GM23338 (cell line): ENCODE measurements at regions not wholly inside any gene's neighbourhood (a gene's known extent, or its start where the extent isn't known, plus 50 kb on each side); places are given as distances from the start of the nearest gene placed in this dataset.
A peak's percentile ranks its signal among the peaks of the same experiment; 100 is the strongest.

ENCODE experiments used
- ATAC-seq: fragments of 200-7000 bp; cut with Tn5 transposase; 3 replicates; pipeline ENCODE4 v1.9.1; 2020
- DNase-seq: peaks from one replicate; pipeline ENCODE4 v3.0.0-alpha.2; 2015; ENCODE audit warnings: low spot score
- H2AFZ ChIP-seq: fragments of 200-600 bp; sonication (generic); 2 replicates; pipeline ENCODE4 v1.8.0; 2016; ENCODE audit warnings: antibody characterized with exemption, mild to moderate bottlenecking, moderate library complexity
- H3F3A ChIP-seq: fragments of 200-600 bp; sonication (generic); replicated peaks from 2 replicates; pipeline ENCODE4 v1.8.0; 2017; ENCODE audit warnings: antibody characterized with exemption, mixed run types, low read depth
- H3K27ac ChIP-seq: fragments of 200-600 bp; sonication (generic); 2 replicates; pipeline ENCODE4 v1.6.1; 2016; ENCODE audit warnings: low read depth
- H3K27me3 ChIP-seq: fragments of 200-600 bp; sonication (generic); 2 replicates; pipeline ENCODE4 v1.8.0; 2016; ENCODE audit warnings: mild to moderate bottlenecking, mixed run types, moderate library complexity; ENCODE audit not compliant: insufficient read depth
- H3K36me3 ChIP-seq: fragments of 200-600 bp; sonication (generic); 2 replicates; pipeline ENCODE4 v1.8.0; 2016; ENCODE audit warnings: mild to moderate bottlenecking; ENCODE audit not compliant: insufficient read depth
- H3K4me1 ChIP-seq: fragments of 200-600 bp; sonication (generic); 2 replicates; pipeline ENCODE4 v1.8.0; 2016; ENCODE audit warnings: mild to moderate bottlenecking, moderate library complexity; ENCODE audit not compliant: insufficient read depth
- H3K4me2 ChIP-seq: fragments of 200-600 bp; sonication (generic); 2 replicates; pipeline ENCODE4 v1.7.1; 2017; ENCODE audit warnings: mixed run types
- H3K4me3 ChIP-seq: fragments of 200-600 bp; sonication (generic); 2 replicates; pipeline ENCODE4 v1.6.1; 2016; ENCODE audit warnings: mixed run types
- H3K79me2 ChIP-seq: fragments of 200-600 bp; sonication (generic); replicated peaks from 2 replicates; pipeline ENCODE4 v1.8.0; 2017; ENCODE audit warnings: mild to moderate bottlenecking; ENCODE audit not compliant: insufficient read depth
- H3K9me2 ChIP-seq: fragments of 200-600 bp; sonication (generic); 2 replicates; pipeline ENCODE4 v1.8.0; 2017; ENCODE audit not compliant: insufficient read depth
- H4K20me1 ChIP-seq: fragments of 200-600 bp; sonication (generic); replicated peaks from 2 replicates; pipeline ENCODE4 v1.8.0; 2017; ENCODE audit warnings: mild to moderate bottlenecking; ENCODE audit not compliant: insufficient read depth
- H3K27ac Mint-ChIP-seq: 2 replicates; pipeline ENCODE4 v1.8.0; 2020; ENCODE audit warnings: inconsistent platforms, mild to moderate bottlenecking, moderate library complexity, mixed read lengths
- H3K27me3 Mint-ChIP-seq: 3 replicates; pipeline ENCODE4 v1.8.0; 2022; ENCODE audit warnings: low read depth, mild to moderate bottlenecking, moderate library complexity, mixed read lengths, inconsistent platforms; ENCODE audit not compliant: insufficient read depth, poor library complexity
- H3K36me3 Mint-ChIP-seq: 3 replicates; pipeline ENCODE4 v1.8.0; 2021; ENCODE audit warnings: low read depth, mild to moderate bottlenecking, inconsistent platforms, moderate library complexity, mixed read lengths
- H3K4me1 Mint-ChIP-seq: 3 replicates; pipeline ENCODE4 v1.8.0; 2020; ENCODE audit warnings: mild to moderate bottlenecking, inconsistent platforms, mixed read lengths
- H3K4me3 Mint-ChIP-seq: 3 replicates; pipeline ENCODE4 v1.8.0; 2021; ENCODE audit warnings: moderate library complexity, mild to moderate bottlenecking, inconsistent platforms, mixed read lengths
- H3K9me3 Mint-ChIP-seq: 3 replicates; pipeline ENCODE4 v1.8.0; 2020; ENCODE audit warnings: moderate library complexity, mild to moderate bottlenecking, inconsistent platforms, mixed read lengths
- EZH2 ChIP-seq: fragments of 200-600 bp; sonication (generic); IDR thresholded peaks from one replicate; pipeline ENCODE4 v1.8.0; 2017; ENCODE audit warnings: antibody characterized with exemption, mild to moderate bottlenecking, low read depth; ENCODE audit not compliant: unreplicated experiment
- ZNF331 ChIP-seq: fragments of 250-450 bp; sonication (Bioruptor Pico); IDR thresholded peaks from 2 replicates; pipeline ENCODE4 v1.5.0; 2020; ENCODE audit warnings: low read depth, mild to moderate bottlenecking, moderate library complexity
- TF ChIP-seq, protein P1 (sequence below): fragments of 250-450 bp; sonication (Bioruptor Pico); IDR thresholded peaks from 2 replicates; pipeline ENCODE4 v1.5.0; 2020; ENCODE audit warnings: mild to moderate bottlenecking, moderate library complexity
- TF ChIP-seq, protein P2 (sequence below): IDR thresholded peaks from one replicate; pipeline ENCODE4 v1.6.1; 2018; ENCODE audit warnings: antibody characterized with exemption; ENCODE audit not compliant: unreplicated experiment

DNA sequence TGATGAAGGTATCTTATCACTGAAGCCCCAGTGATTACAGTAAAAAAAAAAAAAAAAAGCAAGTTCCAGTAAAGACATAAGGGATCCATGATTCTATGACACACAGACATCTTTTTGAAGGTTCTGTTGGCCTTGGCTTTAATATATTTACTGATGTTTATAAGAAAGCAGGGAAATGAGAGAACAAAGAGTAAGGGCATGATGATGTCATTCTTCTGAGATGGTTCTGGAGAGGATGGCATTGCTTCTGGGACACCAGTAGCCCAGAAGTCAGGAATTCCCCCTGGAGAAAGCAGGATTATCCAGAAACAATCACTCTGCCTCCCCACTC lies 233.6 kb downstream of the FAM76B start (continued):
- TF ChIP-seq, protein P1, sequence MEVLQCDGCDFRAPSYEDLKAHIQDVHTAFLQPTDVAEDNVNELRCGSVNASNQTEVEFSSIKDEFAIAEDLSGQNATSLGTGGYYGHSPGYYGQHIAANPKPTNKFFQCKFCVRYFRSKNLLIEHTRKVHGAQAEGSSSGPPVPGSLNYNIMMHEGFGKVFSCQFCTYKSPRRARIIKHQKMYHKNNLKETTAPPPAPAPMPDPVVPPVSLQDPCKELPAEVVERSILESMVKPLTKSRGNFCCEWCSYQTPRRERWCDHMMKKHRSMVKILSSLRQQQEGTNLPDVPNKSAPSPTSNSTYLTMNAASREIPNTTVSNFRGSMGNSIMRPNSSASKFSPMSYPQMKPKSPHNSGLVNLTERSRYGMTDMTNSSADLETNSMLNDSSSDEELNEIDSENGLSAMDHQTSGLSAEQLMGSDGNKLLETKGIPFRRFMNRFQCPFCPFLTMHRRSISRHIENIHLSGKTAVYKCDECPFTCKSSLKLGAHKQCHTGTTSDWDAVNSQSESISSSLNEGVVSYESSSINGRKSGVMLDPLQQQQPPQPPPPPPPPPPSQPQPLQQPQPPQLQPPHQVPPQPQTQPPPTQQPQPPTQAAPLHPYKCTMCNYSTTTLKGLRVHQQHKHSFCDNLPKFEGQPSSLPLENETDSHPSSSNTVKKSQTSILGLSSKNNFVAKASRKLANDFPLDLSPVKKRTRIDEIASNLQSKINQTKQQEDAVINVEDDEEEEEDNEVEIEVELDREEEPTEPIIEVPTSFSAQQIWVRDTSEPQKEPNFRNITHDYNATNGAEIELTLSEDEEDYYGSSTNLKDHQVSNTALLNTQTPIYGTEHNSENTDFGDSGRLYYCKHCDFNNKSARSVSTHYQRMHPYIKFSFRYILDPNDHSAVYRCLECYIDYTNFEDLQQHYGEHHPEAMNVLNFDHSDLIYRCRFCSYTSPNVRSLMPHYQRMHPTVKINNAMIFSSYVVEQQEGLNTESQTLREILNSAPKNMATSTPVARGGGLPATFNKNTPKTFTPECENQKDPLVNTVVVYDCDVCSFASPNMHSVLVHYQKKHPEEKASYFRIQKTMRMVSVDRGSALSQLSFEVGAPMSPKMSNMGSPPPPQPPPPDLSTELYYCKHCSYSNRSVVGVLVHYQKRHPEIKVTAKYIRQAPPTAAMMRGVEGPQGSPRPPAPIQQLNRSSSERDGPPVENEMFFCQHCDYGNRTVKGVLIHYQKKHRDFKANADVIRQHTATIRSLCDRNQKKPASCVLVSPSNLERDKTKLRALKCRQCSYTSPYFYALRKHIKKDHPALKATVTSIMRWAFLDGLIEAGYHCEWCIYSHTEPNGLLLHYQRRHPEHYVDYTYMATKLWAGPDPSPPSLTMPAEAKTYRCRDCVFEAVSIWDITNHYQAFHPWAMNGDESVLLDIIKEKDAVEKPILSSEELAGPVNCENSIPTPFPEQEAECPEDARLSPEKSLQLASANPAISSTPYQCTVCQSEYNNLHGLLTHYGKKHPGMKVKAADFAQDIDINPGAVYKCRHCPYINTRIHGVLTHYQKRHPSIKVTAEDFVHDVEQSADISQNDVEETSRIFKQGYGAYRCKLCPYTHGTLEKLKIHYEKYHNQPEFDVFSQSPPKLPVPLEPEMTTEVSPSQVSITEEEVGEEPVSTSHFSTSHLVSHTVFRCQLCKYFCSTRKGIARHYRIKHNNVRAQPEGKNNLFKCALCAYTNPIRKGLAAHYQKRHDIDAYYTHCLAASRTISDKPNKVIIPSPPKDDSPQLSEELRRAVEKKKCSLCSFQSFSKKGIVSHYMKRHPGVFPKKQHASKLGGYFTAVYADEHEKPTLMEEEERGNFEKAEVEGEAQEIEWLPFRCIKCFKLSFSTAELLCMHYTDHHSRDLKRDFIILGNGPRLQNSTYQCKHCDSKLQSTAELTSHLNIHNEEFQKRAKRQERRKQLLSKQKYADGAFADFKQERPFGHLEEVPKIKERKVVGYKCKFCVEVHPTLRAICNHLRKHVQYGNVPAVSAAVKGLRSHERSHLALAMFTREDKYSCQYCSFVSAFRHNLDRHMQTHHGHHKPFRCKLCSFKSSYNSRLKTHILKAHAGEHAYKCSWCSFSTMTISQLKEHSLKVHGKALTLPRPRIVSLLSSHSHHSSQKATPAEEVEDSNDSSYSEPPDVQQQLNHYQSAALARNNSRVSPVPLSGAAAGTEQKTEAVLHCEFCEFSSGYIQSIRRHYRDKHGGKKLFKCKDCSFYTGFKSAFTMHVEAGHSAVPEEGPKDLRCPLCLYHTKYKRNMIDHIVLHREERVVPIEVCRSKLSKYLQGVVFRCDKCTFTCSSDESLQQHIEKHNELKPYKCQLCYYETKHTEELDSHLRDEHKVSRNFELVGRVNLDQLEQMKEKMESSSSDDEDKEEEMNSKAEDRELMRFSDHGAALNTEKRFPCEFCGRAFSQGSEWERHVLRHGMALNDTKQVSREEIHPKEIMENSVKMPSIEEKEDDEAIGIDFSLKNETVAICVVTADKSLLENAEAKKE: no peak

DNA sequence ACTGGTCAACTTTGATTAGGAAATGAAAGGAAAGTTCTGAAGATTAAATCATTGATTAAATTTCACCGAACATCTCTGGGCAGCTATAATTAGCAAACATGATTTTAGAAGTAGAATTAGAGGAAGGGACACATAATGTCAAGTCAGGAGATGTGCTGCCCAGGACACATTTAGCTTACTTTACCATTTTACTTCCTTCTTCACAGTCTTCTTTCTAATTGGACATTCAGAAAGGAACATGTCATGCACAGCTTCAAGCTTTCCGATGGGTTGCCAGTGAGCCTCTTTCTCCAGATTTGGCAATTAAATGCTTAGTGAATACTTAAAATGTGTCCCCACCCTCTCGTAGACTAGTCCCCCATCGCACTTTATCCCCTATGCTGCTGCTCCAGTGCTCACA lies 234.7 kb downstream of the FAM76B start:
- no peaks in the 10 kb centered on the region for H3F3A ChIP-seq
- no peaks in the 10 kb centered on the region for H4K20me1 ChIP-seq
- DNase-seq (no peak), ATAC-seq (no peak)
- H2AFZ ChIP-seq: no peak overlapping the region
- peaks cover 2% of the 10 kb centered on the region; the same call in 2 of the 3 replicates for H3K9me3 Mint-ChIP-seq
- H3K27me3 Mint-ChIP-seq: peaks cover 9% of the 10 kb centered on the region
- H3K79me2 ChIP-seq: no peaks in the 10 kb centered on the region
- peaks cover 15% of the 10 kb centered on the region; the same call in 2 of the 3 replicates for H3K4me1 Mint-ChIP-seq
- H3K4me3 Mint-ChIP-seq: no peak overlapping the region
- TF ChIP-seq EZH2: no peak
- peaks cover 18% of the 10 kb centered on the region for H3K9me2 ChIP-seq
- H3K36me3 Mint-ChIP-seq: no peaks in the 10 kb centered on the region
- H3K4me2 ChIP-seq: no peak overlapping the region
- H3K27ac Mint-ChIP-seq: no peak overlapping the region
- H3K4me3 ChIP-seq: no peak overlapping the region
- H3K27ac ChIP-seq: no peak overlapping the region
- H3K27me3 ChIP-seq: no peaks in the 10 kb centered on the region
- no peaks in the 10 kb centered on the region for H3K4me1 ChIP-seq
- no peaks in the 10 kb centered on the region for H3K36me3 ChIP-seq

DNA sequence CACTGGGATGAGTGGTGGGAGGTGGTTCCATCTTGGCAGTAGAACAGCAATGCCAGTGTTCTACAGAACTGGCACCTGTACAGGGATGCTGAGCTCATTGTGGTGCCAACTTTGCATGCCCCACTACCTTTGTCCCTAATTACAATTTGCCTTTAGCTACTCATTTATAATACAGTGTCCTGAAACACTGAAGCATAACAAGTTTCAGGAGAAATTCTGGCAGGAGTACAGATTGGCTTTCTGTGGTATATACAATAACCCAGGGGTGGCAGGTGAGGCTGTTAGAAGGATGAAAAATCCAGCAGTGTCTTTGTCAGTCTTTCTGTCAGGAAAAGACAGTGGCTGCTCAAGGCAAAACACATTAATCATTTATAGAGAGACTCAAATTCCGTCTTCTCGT lies 240.3 kb downstream of the FAM76B start:
- no peaks in the 10 kb centered on the region for H3F3A ChIP-seq
- no peak for TF ChIP-seq ZNF331 (CRISPR knock-in tag)
- TF ChIP-seq, protein P2, sequence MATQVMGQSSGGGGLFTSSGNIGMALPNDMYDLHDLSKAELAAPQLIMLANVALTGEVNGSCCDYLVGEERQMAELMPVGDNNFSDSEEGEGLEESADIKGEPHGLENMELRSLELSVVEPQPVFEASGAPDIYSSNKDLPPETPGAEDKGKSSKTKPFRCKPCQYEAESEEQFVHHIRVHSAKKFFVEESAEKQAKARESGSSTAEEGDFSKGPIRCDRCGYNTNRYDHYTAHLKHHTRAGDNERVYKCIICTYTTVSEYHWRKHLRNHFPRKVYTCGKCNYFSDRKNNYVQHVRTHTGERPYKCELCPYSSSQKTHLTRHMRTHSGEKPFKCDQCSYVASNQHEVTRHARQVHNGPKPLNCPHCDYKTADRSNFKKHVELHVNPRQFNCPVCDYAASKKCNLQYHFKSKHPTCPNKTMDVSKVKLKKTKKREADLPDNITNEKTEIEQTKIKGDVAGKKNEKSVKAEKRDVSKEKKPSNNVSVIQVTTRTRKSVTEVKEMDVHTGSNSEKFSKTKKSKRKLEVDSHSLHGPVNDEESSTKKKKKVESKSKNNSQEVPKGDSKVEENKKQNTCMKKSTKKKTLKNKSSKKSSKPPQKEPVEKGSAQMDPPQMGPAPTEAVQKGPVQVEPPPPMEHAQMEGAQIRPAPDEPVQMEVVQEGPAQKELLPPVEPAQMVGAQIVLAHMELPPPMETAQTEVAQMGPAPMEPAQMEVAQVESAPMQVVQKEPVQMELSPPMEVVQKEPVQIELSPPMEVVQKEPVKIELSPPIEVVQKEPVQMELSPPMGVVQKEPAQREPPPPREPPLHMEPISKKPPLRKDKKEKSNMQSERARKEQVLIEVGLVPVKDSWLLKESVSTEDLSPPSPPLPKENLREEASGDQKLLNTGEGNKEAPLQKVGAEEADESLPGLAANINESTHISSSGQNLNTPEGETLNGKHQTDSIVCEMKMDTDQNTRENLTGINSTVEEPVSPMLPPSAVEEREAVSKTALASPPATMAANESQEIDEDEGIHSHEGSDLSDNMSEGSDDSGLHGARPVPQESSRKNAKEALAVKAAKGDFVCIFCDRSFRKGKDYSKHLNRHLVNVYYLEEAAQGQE: no peak

More for the DNA sequence above, 240.3 kb downstream of the FAM76B start:
- no peaks in the 10 kb centered on the region for H3K79me2 ChIP-seq
- H3K9me3 Mint-ChIP-seq: peaks cover 2% of the 10 kb centered on the region; the same call in 1 of the 3 replicates
- no peaks in the 10 kb centered on the region for H4K20me1 ChIP-seq
- H3K27me3 ChIP-seq: no peaks in the 10 kb centered on the region
- DNase-seq (no peak), ATAC-seq (no peak)
- no peak overlapping the region for H3K4me2 ChIP-seq
- no peaks in the 10 kb centered on the region for H3K27me3 Mint-ChIP-seq
- no peaks in the 10 kb centered on the region for H3K4me1 Mint-ChIP-seq
- H2AFZ ChIP-seq: peak overlapping the region; percentile 5; the same call in 1 of the 2 replicates
- no peak overlapping the region for H3K27ac Mint-ChIP-seq
- no peaks in the 10 kb centered on the region for H3K36me3 Mint-ChIP-seq
- no peaks in the 10 kb centered on the region for H3K36me3 ChIP-seq
- H3K27ac ChIP-seq: no peak overlapping the region
- H3K9me2 ChIP-seq: 0 out of 2 replicates have a peak, but pooled peaks cover 3% of the 10 kb centered on the region
- no peaks in the 10 kb centered on the region for H3K4me1 ChIP-seq
- no peak overlapping the region for H3K4me3 Mint-ChIP-seq
- no peak overlapping the region for H3K4me3 ChIP-seq
